ENCODE measurements at regions not wholly inside any gene's neighbourhood (a gene's known extent, or its start where the extent isn't known, plus 50 kb on each side); places are given as distances from the start of the nearest gene placed in this dataset.

DNA sequence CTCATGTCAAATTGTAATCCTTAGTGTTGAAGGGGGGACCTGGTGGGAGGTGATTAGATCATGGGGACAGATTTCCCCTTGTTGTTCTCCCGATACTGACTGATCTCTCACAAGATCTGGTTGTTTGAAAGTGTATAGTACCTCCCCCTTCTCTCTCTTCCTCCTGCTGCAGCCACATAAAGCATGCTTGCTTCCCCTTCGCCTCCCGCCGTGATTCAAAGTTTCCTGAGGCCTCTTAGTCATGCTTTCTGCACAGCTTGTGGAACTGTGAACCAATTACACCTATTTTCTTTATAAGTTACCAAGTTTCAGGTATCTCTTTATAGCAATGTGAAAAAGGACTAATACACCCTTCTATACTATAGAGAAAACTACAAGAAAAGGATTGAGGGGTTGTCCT, 1170.5 kb upstream of the AGA start:
- no peak overlapping the region for H3K4me3 ChIP-seq (replicated peaks; ENCODE audit: low read depth, low read length)
- TF ChIP-seq, protein P1, sequence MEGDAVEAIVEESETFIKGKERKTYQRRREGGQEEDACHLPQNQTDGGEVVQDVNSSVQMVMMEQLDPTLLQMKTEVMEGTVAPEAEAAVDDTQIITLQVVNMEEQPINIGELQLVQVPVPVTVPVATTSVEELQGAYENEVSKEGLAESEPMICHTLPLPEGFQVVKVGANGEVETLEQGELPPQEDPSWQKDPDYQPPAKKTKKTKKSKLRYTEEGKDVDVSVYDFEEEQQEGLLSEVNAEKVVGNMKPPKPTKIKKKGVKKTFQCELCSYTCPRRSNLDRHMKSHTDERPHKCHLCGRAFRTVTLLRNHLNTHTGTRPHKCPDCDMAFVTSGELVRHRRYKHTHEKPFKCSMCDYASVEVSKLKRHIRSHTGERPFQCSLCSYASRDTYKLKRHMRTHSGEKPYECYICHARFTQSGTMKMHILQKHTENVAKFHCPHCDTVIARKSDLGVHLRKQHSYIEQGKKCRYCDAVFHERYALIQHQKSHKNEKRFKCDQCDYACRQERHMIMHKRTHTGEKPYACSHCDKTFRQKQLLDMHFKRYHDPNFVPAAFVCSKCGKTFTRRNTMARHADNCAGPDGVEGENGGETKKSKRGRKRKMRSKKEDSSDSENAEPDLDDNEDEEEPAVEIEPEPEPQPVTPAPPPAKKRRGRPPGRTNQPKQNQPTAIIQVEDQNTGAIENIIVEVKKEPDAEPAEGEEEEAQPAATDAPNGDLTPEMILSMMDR (IDR thresholded peaks at IDR 0.05; ENCODE audit: low read length, missing control alignments) = no peak
- no peak for DNase-seq (ENCODE audit: low read depth)

- no peak overlapping the region for H3K4me3 ChIP-seq (replicated peaks; ENCODE audit: low read depth, low read length)
- no peak for DNase-seq (ENCODE audit: low read depth)
- TF ChIP-seq, protein P1 (IDR thresholded peaks at IDR 0.05; ENCODE audit: low read length, missing control alignments) = no peak
Measured at GRCh38 chr4:178632415-178632814, 1190.2 kb upstream of the AGA start.

DNA sequence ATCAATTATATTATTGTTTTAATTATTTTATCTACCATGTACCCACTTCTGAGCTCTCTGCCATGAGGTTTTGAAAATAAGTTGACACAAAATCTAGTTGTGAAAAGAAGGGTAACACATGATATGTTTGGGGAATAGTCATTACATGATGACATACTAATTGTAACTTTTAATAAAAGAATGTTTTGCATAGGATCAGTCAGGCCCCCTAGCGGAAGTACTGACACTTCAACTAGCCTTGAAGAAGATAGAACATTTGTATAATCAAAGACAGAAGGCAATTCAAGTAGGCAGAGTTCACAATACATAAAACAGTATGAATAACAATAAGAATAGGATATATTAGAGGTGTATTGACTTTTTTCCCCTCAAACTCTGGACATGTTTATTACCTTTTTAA, 1191.0 kb upstream of the AGA start:
- TF ChIP-seq, protein P1 (IDR thresholded peaks at IDR 0.05; ENCODE audit: low read length, missing control alignments) = no peak
- no peak overlapping the region for H3K4me3 ChIP-seq (replicated peaks; ENCODE audit: low read depth, low read length)
- no peak for DNase-seq (ENCODE audit: low read depth)

DNA sequence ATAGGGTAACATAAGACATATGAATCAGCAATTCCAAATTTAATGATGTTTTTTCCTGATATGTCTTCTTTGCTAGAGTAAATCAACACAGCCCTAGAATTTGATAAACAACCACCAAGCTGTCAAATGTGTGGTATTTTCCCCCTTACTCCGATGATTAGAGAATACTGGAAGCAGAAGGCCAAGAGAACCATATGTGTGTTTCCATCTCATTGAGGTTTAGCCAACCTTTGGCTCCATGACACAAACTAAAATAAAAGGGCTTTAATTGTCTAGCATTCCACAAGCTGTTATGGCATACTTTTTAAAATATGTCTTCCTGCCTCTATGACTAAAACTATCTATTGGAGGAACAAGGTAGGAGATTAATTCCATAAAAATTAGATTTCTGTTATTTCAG, 1222.4 kb upstream of the AGA start:
- no peak for DNase-seq (ENCODE audit: low read depth)
- TF ChIP-seq, protein P1 (IDR thresholded peaks at IDR 0.05; ENCODE audit: low read length, missing control alignments) = no peak
- no peak overlapping the region for H3K4me3 ChIP-seq (replicated peaks; ENCODE audit: low read depth, low read length)

DNA sequence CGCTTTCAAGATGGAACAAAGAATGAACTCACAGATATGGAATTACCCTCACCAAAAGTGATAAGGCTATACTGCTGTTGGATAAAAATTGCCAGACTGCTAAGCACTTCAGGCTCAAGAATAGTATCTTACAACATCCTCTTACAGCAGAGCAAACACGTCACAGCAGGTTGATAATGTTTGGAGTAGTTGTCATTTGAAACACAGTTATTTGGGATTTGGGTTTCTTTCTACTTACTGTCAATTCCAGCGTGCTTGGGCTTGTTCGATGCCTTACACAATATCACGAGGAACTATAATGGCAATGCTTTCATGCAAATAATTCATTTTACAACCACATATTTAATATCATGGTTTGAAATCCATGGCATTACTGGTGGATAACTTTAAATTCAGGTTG, 1223.7 kb upstream of the AGA start:
- TF ChIP-seq, protein P1 (IDR thresholded peaks at IDR 0.05; ENCODE audit: low read length, missing control alignments) = no peak
- H3K4me3 ChIP-seq (replicated peaks; ENCODE audit: low read depth, low read length) = no peak overlapping the region
- no peak for DNase-seq (ENCODE audit: low read depth)

GRCh38 chr4:178671766-178672165, 1229.5 kb upstream of the AGA start:
- no peak for DNase-seq (ENCODE audit: low read depth)
- H3K4me3 ChIP-seq (replicated peaks; ENCODE audit: low read depth, low read length) = no peak overlapping the region
- TF ChIP-seq, protein P1 (IDR thresholded peaks at IDR 0.05; ENCODE audit: low read length, missing control alignments) = no peak

DNA sequence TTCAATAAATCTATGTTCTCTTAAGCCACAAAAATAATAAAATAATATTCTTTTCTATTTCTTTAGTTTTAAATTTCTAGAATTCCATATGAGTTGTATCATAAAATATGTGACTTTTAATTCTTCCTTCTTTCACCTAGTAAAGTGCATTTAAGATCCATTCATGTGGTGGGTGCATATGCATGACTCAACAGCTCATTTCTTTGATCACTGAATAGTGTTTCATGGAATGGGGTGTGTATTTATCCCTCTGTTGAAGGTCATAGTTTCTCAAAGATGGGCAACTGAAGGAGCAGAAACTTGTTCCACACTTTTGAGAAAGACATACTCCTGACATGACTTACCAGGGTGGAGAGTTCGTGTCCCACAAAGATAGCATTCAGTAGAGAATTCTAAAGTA, 1230.3 kb upstream of the AGA start:
- no peak overlapping the region for H3K4me3 ChIP-seq (replicated peaks; ENCODE audit: low read depth, low read length)

More for the DNA sequence above, 1230.3 kb upstream of the AGA start:
- no peak for DNase-seq (ENCODE audit: low read depth)
- TF ChIP-seq, protein P1 (IDR thresholded peaks at IDR 0.05; ENCODE audit: low read length, missing control alignments) = no peak
